ENCODE measurements at regions not wholly inside any gene's neighbourhood (a gene's known extent, or its start where the extent isn't known, plus 50 kb on each side); places are given as distances from the start of the nearest gene placed in this dataset.

- H3K27me3 Mint-ChIP-seq (ENCODE audit: unreplicated experiment): peaks cover 9% of the 10 kb centered on the region
- no peak for DNase-seq (ENCODE audit: extremely low spot score, unreplicated experiment)
- no peaks in the 10 kb centered on the region for H3K36me3 Mint-ChIP-seq (ENCODE audit: unreplicated experiment)
- peaks cover 34% of the 10 kb centered on the region for H3K4me1 Mint-ChIP-seq (ENCODE audit: unreplicated experiment)
- no peak overlapping the region for H3K27ac Mint-ChIP-seq (ENCODE audit: unreplicated experiment)
- H3K4me3 Mint-ChIP-seq (ENCODE audit: unreplicated experiment): no peak overlapping the region
- TF ChIP-seq CTCF (IDR thresholded peaks at IDR 0.05): no peak
- no peaks in the 10 kb centered on the region for H3K9me3 Mint-ChIP-seq (ENCODE audit: unreplicated experiment)
Measured at GRCh38 chr11:115941481-115941993, 437.3 kb upstream of the CADM1 start.

- peaks cover 34% of the 10 kb centered on the region for H3K4me1 Mint-ChIP-seq (ENCODE audit: unreplicated experiment)
- no peaks in the 10 kb centered on the region for H3K9me3 Mint-ChIP-seq (ENCODE audit: unreplicated experiment)
- no peaks in the 10 kb centered on the region for H3K36me3 Mint-ChIP-seq (ENCODE audit: unreplicated experiment)
- no peak overlapping the region for H3K4me3 Mint-ChIP-seq (ENCODE audit: unreplicated experiment)
- no peak for TF ChIP-seq CTCF (IDR thresholded peaks at IDR 0.05)
- peak overlapping the region; percentile 13 for H3K27ac Mint-ChIP-seq (ENCODE audit: unreplicated experiment)
- DNase-seq (ENCODE audit: extremely low spot score, unreplicated experiment): no peak
- peaks cover 8% of the 10 kb centered on the region for H3K27me3 Mint-ChIP-seq (ENCODE audit: unreplicated experiment)
Measured at GRCh38 chr11:115941044-115941443, 436.8 kb upstream of the CADM1 start.

- Mint-ChIP-seq H3K36me3 (ENCODE audit: unreplicated experiment) (no peaks in the 10 kb centered on the region), H3K27ac (ENCODE audit: unreplicated experiment) (no peak overlapping the region), H3K9me3 (ENCODE audit: unreplicated experiment) (no peaks in the 10 kb centered on the region), H3K27me3 (ENCODE audit: unreplicated experiment) (peaks cover 9% of the 10 kb centered on the region), H3K4me1 (ENCODE audit: unreplicated experiment) (peaks cover 34% of the 10 kb centered on the region), H3K4me3 (ENCODE audit: unreplicated experiment) (no peak overlapping the region)
- no peak for TF ChIP-seq CTCF (IDR thresholded peaks at IDR 0.05)
- DNase-seq (ENCODE audit: extremely low spot score, unreplicated experiment): no peak
Measured at GRCh38 chr11:115939731-115940421, 435.7 kb upstream of the CADM1 start.

- H3K4me1 Mint-ChIP-seq (ENCODE audit: unreplicated experiment): peaks cover 34% of the 10 kb centered on the region
- no peak overlapping the region for H3K27ac Mint-ChIP-seq (ENCODE audit: unreplicated experiment)
- H3K27me3 Mint-ChIP-seq (ENCODE audit: unreplicated experiment): peaks cover 15% of the 10 kb centered on the region
Measured at GRCh38 chr11:115939104-115939730, 435.0 kb upstream of the CADM1 start.

More at GRCh38 chr11:115939104-115939730, 435.0 kb upstream of the CADM1 start:
- no peak for DNase-seq (ENCODE audit: extremely low spot score, unreplicated experiment)
- Mint-ChIP-seq H3K36me3 (ENCODE audit: unreplicated experiment) (no peaks in the 10 kb centered on the region), H3K9me3 (ENCODE audit: unreplicated experiment) (no peaks in the 10 kb centered on the region), H3K4me3 (ENCODE audit: unreplicated experiment) (no peak overlapping the region)
- no peak for TF ChIP-seq CTCF (IDR thresholded peaks at IDR 0.05)
